HEK293 (cell line): ENCODE measurements at regions not wholly inside any gene's neighbourhood (a gene's known extent, or its start where the extent isn't known, plus 50 kb on each side); places are given as distances from the start of the nearest gene placed in this dataset.

Experiments used
- GLI4 ChIP-seq: fragments of 450-650 bp; formaldehyde crosslinking; IDR thresholded peaks from 2 replicates; pipeline ENCODE4 v1.5.1; 2016; ENCODE audit warnings: missing biosample characterization, missing genetic modification characterization
- MEIS1 ChIP-seq: sonication (generic); formaldehyde crosslinking; IDR thresholded peaks from 2 replicates; pipeline ENCODE4 v1.8.1; 2022; ENCODE audit warnings: missing genetic modification reagents, mild to moderate bottlenecking, borderline replicate concordance
- PRDM4 ChIP-seq: fragments of 450-650 bp; formaldehyde crosslinking; IDR thresholded peaks from 2 replicates; pipeline ENCODE4 v1.5.1; 2017; ENCODE audit warnings: missing biosample characterization, missing genetic modification characterization
- RBAK ChIP-seq: fragments of 450-650 bp; formaldehyde crosslinking; IDR thresholded peaks from 2 replicates; pipeline ENCODE4 v1.5.1; 2016; ENCODE audit warnings: missing biosample characterization, missing genetic modification characterization
- TCF7L2 ChIP-seq: IDR thresholded peaks from 2 replicates; pipeline ENCODE4 v1.6.1; 2011; ENCODE audit warnings: low read depth, mild to moderate bottlenecking, inconsistent platforms, low read length, moderate library complexity, borderline replicate concordance
- ZBTB11 ChIP-seq: fragments of 450-650 bp; formaldehyde crosslinking; conservative IDR thresholded peaks from 2 replicates; pipeline ENCODE4 v1.5.1; 2016; ENCODE audit warnings: low read depth, missing biosample characterization, missing genetic modification characterization
- ZNF121 ChIP-seq: fragments of 450-650 bp; formaldehyde crosslinking; IDR thresholded peaks from 2 replicates; pipeline ENCODE4 v1.5.1; 2016; ENCODE audit warnings: missing biosample characterization, missing genetic modification characterization
- ZNF24 ChIP-seq: fragments of 450-650 bp; formaldehyde crosslinking; IDR thresholded peaks from 2 replicates; pipeline ENCODE4 v1.5.1; 2016; ENCODE audit warnings: missing biosample characterization, missing genetic modification characterization
- ZNF26 ChIP-seq: fragments of 450-650 bp; formaldehyde crosslinking; IDR thresholded peaks from 2 replicates; pipeline ENCODE4 v1.5.1; 2016; ENCODE audit warnings: missing biosample characterization, missing genetic modification characterization
- ZNF433 ChIP-seq: fragments of 450-650 bp; formaldehyde crosslinking; IDR thresholded peaks from 2 replicates; pipeline ENCODE4 v1.5.1; 2016; ENCODE audit warnings: missing biosample characterization, missing genetic modification characterization, low read depth

- TF ChIP-seq ZNF24 (no peak), RBAK (no peak), ZBTB11 (no peak), GLI4 (tag by site-specific recombination) (no peak), PRDM4 (tag by site-specific recombination) (no peak), TCF7L2 (no peak), MEIS1 (no peak), ZNF121 (tag by site-specific recombination) (no peak), ZNF433 (tag by site-specific recombination) (no peak), ZNF26 (tag by site-specific recombination) (no peak)
Measured at GRCh38 chr5:167051402-167051768, 1240.1 kb upstream of the WWC1 start.
